HG02588 (cell line): ENCODE measurements at regions not wholly inside any gene's neighbourhood (a gene's known extent, or its start where the extent isn't known, plus 50 kb on each side); places are given as distances from the start of the nearest gene placed in this dataset.

Source experiments
- ATAC-seq: cut with Tn5 transposase; IDR thresholded peaks from one replicate; pipeline ENCODE4 v1.9.1; 2021; ENCODE audit warnings: mild to moderate bottlenecking, moderate library complexity; ENCODE audit not compliant: unreplicated experiment

DNA sequence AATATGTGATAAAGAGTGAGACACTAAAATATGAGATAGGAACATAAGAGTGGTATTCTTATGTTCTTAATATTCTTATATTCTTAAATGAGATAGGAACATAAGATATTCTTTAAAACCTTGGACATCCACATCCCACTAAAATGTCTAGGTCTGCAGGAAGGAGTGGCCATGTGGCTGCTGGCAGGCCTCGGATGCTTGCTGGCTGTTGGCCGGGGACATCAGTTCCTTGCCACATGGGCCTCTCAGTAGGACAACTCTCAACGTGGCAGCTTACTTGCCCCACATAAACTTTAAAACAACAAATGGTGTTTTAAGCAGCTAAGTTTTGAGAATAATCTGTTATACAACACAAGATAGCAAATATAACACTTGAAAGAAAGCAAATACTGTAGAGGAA, 240.1 kb downstream of the CASP12 start:
- ATAC-seq = no peak

DNA sequence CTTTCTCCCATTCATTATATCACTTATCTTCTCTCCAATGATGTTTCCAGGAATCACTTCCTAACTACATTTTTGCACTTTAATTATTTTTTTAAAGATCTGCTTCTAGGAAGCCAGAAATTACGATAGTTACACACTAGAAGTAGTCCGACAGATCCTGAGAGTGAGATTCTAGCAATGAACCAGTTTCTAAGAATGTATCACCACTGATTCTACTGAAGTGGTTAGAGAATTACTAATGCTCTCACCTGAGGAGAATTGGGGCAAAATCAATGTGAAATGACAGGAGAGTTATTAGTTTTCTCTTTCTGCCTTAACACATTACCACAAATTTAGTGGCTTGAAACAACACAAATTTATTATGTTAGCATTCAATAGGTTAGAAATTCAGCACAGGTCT, 241.2 kb downstream of the CASP12 start:
- ATAC-seq = no peak

DNA sequence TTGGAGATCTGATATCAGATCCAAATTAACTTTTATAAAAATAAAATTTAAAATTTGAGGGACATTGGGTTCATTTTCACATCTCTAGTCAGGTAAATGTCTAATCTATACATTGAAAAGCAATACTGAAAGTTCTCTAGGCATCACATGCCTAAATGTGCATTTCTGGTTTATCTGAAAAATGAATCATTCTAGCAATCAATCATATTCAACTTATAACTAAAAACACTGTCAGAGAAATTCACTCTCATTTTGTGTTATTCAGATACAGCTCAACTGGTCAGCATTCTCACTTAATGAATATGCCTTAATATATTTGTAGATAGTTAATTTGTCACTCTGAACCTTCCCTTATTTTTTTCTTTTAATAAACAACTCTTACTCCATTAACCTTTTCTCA, 243.2 kb downstream of the CASP12 start:
- no peak for ATAC-seq

DNA sequence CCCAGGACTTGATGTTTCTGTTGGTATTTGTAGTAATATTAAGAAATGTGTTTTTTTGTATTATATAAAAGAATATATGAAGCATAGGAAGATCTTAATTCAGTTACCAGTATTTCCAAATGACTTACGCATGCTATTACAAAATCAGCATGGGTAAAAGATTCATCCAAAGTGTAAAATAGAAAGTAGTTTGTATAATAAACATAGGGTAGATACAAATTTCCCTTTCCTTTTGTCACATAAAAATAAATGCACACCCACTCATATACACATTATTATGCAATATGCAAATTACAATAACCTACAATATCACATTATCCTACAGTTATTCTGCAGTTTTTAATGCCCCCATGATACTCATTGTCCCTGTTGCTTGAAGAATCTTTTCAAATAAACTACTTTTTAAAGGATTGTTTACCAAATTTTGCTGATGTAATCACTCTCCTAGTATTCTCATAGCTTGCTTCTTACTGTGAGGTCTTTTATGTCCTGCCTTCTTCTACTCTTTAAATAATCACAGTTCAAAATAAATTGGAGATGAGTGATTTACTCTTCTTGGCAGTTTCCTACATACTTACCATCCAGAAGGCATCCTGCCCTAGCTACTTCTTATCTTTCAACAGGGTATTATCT, 244.0 kb downstream of the CASP12 start:
- ATAC-seq = no peak

DNA sequence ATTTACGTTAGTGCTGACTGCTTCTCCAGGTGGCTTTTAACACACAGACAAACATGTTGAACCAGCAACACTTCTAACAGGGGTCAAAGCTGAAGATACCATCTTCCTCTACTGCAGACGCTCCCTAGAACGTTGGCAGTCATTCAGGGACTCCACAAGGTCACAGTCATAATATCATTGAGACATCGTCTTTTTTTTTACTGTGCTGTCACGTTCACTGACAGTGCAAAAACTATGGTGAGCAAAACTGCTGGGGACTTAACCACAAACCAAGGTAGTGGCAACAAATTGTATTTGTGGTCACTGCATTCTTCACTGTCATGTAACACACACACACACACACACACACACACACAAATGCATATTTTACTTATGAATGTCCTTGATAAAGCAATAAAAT, 244.9 kb downstream of the CASP12 start:
- ATAC-seq = no peak

DNA sequence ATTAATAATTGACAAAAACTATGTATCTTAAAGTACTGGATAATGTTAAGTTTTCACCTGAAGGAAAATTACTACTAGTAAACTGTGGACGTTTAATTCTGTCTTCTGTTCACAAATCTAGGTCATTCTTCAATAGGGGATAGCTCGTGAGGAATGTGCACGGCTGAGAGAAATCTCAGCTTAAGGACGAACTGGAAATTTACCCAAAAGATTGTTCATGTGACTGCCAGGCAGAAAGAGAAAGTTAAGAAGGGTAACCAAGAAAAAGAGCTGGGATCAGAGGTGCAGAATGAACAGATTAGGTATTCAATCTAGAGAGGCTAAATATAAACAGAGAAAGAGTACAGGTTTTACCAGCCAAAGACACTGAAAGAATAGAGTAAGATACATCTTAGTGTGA, 245.3 kb downstream of the CASP12 start:
- no peak for ATAC-seq

DNA sequence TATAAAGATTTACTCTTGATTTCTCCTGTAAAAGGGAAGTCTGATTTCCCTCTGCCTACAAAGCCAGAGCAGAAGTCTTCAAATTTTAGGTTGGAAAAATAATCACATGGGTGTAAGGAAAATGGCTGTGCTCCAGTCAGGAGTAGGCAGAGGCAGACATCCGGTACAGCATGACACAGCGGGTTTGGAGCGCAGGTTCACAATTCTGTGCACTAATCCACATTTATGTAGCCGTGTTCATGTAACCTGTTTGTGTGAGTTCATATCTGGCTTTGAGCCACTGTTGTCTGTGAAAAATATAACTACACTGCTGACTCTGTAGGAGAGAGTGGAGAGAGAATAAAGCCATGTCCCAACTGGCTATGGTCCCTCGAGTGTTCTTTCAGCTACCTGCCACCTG, 248.0 kb downstream of the CASP12 start:
- ATAC-seq = no peak

DNA sequence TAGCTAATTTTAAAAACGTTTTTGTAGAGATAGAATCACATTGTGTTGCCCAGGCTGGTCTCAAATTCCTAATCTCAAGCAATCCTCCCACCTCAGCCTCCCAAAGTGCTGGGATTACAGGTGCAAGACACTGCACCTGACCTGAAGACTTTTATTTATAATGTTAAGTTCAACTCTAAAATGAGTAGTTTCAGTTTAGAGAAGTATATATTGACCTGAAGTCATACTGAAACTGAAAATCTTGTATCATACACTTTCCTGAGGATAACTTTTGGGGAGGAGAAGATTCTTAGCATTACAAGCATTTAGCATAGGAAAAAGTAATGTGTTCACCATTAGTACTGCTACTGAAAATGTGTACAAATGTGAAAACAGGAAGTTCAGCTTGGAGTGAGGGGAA, 249.3 kb downstream of the CASP12 start:
- no peak for ATAC-seq

DNA sequence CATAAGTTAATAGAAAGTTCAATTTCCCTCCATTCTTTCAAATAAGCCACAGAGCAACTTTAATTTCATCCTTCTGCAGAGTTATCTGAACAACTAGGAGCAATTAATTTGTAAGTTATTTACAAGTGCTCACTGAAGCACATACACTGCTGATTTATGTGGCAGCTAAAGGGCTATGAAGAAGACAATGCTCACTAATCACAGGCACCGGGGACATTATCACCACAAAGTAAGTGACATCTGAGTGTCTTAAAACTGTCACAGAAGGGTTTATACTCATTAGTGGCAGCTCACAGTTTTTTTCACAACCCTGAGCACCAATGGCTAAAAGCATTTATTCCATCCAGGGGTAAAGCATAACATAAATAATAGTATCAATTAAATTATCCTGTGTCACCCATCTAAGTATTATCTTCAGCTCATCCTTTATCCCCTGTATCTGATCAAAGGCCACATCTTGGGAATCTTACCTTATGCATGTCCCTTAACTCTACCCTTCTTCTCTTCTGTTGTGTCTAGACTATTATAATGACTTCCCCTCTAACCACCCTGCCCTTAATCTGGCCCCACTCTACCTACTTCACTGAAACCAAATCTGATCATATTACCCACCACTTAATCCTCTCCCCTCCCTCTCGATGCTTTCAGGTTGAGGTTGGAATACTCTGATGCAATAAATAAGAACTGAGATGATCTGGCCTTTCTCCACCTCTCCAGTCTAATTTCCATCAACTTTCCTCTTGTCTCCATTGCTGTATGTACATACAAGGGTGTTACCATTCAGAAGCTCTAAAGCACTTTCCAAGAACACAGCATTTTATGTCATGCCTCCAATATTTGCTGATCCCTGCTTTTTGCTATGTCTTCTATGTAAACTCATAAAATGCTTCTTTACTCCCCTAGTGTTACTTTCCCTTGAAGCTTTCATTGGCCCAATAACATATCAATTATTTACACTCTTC, 252.7 kb downstream of the CASP12 start:
- ATAC-seq = no peak

DNA sequence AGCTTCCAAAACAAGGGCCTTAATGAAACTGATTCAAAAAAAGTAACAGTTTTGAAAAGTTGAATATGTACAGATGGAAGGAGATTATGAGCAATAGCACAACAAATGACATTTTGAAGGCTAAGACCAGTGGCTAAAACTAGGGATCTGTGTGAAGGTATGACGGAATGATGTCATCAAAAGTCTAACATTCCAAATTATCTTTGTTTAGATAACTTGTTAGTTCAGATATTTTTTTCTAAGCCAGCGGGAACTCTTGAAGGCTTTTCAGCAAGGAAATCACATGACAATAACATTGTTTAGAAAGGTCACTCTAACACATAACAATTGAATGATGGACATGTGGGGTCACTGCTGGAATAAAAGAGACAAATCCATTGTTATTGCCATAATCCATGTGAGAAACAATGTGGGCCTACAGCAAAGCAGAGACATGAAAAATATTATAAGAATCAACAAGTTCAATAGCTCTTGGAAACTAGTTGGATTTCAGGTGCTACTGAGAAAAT, 260.5 kb downstream of the CASP12 start:
- no peak for ATAC-seq

DNA sequence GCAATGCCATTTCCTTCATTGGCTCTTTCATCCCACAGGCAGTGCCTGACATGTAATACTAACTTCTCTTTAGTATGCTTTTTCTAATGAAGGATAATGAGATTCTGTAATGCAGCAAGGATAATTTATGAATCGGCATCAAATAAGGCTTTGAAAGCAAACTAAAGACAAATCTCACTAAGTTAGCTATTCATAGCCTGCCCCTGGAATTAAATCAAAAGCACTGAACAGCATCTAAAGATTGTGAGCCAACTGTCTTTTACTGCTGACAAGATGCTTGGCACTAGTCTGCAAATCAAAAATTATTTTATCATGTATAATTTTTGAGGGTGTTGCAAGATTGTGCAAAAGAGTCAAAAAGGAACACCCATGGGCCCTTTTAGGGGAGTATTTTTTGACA, 265.0 kb downstream of the CASP12 start:
- ATAC-seq = no peak

DNA sequence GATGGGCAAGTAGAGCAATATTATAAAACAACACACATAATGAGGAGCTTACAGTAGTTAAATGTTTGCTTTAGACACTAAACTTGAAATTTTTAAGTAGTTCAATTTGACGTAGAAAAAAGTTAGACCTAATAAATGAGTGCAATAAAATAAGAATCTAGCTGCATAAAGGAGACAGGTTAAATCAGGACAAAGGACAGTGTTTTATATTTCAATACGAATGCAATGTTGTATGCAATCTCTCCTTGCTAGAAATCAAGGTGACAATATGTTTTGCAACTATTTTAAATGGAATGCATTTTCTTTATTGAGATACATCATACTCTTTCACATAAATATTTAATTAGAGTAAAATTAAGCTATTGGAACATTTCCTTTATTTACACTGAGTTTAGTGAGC, 267.9 kb downstream of the CASP12 start:
- no peak for ATAC-seq

DNA sequence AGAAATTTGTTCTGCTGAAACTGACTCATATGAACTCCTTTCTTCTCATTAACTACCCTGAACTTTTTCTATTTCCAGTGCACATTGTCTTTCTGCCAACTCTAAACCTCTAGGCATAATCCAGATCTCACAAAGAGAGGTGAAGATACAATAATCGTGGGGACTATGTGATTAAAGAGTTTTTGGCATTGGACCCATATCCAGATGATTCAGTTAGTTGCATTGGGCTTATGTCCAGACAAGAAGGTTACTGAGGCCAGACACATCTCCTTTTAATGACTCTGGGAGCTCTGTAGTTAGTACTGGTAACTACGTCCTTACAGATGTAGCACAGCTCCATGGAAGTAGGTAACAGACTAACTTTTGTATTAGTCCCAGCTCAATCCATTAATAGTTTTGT, 273.0 kb downstream of the CASP12 start:
- no peak for ATAC-seq

DNA sequence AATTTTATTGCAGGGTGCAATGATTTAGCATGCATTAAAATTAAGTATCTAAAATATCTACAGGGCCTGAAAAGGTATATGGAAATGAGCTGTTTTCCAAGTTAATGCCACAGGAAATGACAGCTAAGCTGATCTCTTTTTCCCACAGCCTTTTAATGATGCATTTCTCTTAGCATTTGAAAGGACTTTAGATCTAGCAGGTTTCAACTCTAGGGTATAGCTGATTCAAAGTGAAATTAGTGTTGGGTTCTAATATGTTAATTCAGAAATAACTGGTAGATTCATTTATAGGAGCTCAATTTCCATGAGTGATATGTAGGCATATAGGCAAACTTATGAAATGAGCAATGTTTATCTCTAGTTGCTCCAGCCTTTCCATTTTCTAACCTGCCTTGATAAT, 274.2 kb downstream of the CASP12 start:
- ATAC-seq = no peak

DNA sequence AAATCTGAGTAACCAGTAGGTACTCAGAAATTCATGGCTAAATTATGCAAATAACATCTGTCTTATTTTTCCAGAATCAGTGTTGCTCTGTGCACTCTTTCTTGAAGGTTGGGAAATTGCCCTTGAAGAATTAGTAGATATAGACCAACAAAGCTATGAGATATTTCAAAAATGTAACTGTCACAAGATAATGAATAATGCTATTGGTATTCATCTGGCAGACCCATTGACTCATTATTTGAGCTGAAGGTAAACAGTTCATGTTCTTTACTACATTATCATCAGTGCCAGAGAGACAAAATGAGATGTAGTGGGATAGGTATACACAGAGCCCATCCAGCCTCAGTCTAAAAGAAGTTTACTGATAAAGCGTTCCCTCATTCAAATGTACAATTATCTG, 274.7 kb downstream of the CASP12 start:
- ATAC-seq = no peak

DNA sequence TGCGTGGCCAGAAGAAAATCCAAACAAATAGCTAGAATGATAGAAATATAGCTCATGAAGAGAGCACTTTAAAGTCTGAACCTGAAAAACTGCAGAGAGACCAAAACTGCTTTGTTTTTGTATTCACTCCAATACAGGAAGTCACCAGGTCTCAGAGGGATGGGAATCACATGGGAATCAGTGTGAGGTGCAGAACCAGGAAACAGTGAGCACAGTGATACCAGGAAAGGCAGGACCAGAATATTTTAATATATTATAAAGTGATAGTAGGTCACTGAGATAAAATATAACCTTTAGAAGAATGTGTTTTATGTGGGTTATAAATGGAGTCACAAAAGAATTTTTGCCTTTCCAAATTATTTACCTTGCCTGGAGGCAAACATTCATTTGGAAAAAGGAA, 277.3 kb downstream of the CASP12 start:
- ATAC-seq = no peak

DNA sequence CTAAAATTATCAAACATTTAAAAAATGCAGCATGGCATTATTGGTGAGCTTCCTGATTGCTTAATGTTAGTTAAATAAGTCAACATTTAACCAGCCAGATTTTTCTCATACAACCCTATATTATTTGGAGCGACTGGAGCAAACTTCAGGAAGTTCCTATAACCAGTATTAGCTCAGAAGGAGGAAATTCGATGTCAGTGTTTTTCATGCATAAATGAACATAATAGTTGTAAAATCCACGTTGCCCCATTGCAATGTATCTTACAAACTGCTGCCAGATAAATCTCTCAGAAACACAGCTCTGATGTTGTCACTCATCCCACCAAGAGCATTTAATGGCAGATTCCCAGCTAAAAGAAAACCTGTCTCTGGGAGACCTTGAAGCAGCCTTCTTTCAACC, 278.5 kb downstream of the CASP12 start:
- ATAC-seq = no peak

DNA sequence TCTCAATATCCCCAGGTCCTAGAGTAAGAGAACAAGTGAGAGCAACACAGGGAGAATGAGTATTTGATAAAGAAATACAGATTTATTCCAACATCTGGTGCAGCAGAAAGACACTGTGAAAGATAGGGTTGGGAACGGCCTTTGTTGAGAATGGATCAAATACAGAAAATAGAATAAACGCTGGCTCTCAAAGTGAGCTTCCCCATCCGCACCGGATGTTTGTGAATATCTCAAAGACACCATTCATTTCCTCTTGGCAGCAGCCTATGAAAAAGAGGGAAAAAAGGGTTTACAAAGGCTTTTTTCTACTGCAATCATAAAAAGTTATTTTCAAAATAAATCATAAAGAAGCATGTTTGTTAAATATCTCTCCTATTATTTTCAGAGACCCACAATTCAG, 279.3 kb downstream of the CASP12 start:
- ATAC-seq = no peak

DNA sequence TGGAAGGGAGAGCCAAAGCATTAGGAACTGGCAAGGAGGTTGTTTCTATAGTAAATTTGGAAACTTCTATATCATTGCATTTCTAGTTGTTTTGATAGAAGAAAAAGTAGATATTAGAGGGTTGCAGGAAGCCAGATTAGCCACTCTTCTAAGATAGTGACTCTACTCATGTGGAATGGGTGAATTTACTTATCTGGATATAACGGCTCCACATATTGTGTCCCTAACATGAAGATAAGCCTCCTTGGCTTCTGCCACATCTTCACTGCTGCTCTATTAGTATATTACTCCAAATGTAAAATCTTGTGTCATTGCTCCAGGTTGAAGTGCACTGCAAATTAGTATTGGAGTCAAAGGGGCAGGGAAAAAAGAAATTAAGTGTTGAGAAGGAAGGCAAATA, 283.3 kb downstream of the CASP12 start:
- no peak for ATAC-seq

DNA sequence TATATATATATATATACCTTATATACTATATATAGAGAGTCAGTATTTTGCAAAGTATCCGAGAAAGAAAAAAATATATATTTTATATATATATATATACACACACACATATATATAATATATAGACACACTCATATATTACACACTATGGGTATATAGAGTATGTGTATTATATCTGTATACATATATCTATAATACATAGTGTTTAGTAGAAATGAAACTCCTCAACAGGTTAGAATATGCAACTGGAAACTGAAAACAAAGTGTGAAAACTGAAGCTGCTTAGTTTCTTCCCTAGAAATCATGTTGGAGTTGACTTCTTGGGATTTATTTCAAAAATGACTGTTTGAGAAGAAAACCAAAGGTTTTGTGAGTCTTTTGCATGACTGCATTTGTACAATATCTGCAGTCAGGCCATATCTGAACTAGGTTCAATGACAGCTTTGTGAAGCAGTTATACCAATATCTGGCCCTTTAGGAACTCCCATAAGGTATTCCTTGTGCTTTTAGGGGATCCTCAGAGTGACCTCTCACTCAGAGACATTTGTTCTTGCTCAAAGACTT, 284.1 kb downstream of the CASP12 start:
- no peak for ATAC-seq

DNA sequence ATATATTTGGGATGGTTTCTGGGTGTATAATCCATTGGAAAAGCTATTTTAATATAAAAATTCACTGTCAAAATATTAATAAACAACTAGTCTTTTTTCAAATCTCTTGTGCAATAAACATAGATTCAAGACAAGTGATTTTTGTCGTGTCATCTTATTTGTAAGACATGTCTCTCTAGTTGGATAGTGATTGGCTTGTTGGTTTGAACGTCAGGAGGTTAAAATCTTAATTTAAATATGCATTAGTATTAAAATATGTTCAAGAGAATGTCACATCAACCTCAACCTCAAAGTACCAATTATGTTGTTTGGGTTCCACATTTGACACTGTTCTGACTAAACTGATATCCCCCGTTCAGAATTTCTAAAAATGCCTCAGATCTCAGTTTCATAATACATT, 287.6 kb downstream of the CASP12 start:
- no peak for ATAC-seq
